Midbrain (tissue), 1 donor: ENCODE measurements at regions not wholly inside any gene's neighbourhood (a gene's known extent, or its start where the extent isn't known, plus 50 kb on each side); places are given as distances from the start of the nearest gene placed in this dataset.

ENCODE experiments used
- DNase-seq: peaks from one replicate; lab custom pipeline; 2025; lab: John Stamatoyannopoulos, UW

- DNase-seq: no peak
These were observed 192.6 kb upstream of the NAV2 start for GRCh38 chr11:19519912-19520641.

DNA sequence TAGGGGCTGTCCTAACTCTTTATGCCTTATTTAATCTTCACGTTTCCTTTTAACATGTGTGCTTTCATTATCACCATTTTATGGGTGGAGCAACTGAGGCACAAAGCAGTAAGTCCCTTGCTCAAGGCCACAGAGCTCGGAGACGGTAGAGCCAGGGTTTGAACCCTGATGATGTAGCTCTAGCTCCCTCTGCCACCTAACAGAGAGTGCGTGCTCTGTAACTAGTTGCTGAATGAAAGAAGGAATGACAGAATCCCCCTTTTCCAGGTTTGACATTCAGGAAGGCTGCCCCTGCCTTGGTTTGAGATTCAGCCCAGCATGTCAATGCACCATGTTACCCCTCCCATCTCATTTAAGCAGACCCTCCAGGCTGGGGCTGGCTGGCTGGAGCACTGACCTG, 193.3 kb upstream of the NAV2 start:
- DNase-seq: no peak

- no peak for DNase-seq
These were observed 199.4 kb upstream of the NAV2 start for GRCh38 chr11:19513253-19513652.

- DNase-seq: no peak
These were observed 200.0 kb upstream of the NAV2 start for GRCh38 chr11:19512618-19513017.

- peak; percentile 75 for DNase-seq
These were observed 201.0 kb upstream of the NAV2 start for GRCh38 chr11:19511413-19512183.

DNA sequence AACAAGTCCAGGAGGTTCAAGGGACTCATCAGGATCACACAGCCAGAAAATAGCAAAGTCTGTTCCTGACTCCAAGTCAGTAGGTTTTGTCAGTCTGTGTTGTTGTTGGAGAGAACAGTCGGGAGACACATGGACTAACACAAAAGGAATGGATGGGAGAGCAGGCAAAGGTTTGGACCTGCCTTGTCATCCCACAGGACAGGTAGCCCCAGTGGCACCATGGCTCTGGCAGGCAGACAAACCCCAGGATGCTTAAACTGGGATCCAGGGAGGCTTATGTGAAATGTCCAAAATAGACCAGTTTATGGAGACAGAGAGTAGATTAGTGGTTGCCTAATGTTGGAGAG, 201.6 kb upstream of the NAV2 start:
- DNase-seq: no peak

GRCh38 chr11:19510468-19510867, 202.2 kb upstream of the NAV2 start:
- DNase-seq: no peak

DNA sequence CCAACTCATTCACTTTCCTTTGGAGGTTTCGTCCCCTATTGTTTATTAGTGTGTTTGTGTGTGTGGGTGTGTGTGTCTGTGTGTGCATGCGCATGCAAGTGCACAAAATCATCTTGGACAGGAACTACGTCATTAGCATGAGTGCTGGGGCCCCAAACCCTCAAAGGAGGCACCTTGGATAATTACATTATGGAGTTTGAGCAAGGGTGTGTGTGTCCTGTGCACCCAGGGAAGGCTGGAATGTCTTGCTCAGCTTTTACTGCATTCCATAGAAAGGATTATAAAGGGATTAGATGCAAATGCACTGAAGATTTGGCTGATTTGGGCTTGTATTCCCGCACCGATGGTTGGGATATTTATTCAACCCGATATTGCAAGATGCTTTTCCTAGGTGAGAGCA, 203.4 kb upstream of the NAV2 start:
- DNase-seq: no peak

DNA sequence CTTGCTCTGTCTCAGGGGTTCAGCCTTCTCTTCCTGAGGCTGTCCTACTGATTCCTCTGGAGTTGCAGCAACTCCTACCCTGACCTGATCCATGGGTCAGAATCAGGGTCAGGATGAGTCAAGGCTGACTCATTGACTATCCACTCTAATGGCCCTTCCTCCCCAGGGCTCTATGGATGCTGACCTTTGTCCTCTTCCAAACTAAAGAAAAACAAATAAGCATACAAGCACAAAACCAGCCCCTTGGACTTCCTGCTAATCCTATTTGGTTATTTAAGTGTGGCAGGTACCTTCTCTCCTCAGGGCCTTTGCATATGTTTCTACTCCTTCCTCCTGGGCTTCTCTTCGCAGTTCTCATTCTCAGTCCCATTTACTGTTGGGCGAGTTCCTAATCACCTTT, 204.5 kb upstream of the NAV2 start:
- DNase-seq: no peak

- DNase-seq: no peak
These were observed 205.7 kb upstream of the NAV2 start for GRCh38 chr11:19506816-19507486.

GRCh38 chr11:19502691-19503253, 209.9 kb upstream of the NAV2 start:
- no peak for DNase-seq

DNA sequence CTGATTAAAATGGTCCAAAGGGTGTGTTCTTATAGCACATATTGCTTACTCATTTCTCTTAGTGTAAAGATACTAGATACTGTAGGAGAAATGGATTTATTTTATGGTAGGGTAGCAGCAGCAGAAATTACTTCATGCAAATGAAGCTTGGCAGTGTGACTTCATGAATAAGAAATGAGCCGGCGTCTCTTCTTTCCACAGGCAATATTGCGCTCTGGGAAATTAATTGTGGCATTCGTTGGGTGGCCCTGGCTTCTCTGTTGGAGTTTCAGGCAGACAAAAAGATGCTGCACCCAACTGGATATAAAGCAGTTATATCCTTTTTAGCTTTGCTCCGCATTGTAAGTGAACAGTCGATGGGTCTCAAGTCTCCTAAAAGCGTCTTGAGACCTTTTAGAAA, 211.0 kb upstream of the NAV2 start:
- no peak for DNase-seq

DNA sequence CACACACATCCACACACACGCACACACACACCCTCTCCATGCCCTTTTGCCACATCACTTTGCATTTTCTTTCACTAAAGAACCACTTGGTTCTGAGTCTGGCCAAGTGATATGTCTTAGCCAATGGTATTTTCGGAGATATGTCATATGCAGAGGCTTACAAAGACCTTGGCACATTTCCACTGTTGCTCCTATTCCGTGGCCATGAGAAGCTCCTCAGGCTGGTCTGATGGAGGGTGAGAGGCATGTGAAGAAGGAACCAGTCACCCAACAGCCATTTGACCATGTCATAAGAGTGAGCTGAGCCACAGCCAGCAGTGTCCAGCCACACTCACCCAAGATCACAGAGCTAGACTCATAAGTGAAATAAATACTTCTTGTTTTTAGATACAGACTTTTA, 212.6 kb upstream of the NAV2 start:
- DNase-seq: no peak

DNA sequence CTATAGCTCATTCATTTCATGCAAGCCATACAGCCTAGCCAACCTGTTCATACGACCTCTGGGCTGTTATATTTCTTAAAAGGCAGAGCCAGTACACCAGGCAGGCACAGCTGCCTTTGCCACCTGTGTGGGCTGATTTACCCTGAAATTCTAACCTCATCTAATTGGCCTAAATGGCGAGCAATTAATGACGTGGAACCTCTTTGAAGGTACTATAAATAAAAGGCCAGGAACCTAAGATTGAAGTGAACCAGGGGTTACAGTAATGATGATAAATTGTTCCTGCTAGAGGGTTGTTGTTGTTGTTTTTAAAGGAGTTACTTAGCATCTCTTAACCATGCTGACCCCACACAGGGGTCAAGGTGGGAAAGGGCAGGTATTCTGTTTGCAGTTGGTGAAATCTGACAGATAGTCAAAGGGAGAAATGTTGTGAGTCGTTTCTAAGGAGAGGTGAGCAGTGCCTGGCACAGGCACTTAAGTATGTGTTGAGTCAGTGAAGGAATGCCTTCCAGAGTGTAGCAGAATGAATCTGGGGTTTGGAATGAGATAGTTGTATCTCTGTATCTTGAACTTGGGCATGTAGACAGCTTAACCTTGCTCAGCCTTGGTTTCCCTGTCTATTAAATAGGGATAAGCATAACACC, 213.5 kb upstream of the NAV2 start:
- no peak for DNase-seq

DNA sequence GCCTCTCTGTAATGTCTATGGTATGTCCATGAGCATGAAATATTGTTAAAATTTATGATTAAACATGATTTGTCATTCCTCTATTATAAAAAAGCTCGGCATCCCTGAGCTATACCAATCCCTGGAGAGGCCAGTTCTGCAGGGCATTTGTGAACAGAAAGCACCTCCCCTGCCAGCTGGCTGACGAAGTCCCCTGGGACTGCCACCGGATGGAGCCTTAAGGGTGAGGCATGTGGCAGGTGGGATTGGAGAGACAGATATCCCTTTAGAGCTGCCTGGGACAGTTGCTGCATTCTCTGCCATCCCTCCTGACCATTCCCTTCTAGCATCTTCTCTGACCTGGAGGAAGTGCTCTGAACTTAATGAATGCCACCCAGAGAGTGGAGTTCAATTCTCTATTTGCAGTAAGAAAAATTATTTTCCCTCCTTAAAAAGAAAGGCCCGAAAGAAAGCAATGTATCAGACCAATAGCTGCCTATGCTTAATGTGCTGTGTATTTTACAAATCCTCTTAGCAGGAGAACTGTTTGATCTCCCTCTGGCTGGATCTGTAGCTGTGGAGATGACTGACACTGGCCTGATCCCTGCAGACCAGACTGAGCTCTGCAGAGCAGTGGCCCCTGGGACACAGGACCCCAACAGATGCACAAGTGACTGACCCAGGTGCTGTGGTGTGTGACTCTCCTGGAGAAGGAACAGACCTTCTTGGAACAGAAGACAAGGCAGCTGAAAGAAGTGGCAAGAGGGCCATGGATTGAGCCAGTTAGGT, 219.0 kb upstream of the NAV2 start:
- no peak for DNase-seq

- no peak for DNase-seq
These were observed 230.1 kb upstream of the NAV2 start for GRCh38 chr11:19482319-19483100.

- no peak for DNase-seq
These were observed 232.1 kb upstream of the NAV2 start for GRCh38 chr11:19480540-19480939.

- DNase-seq: no peak
These were observed 233.7 kb upstream of the NAV2 start for GRCh38 chr11:19478891-19479290.

DNA sequence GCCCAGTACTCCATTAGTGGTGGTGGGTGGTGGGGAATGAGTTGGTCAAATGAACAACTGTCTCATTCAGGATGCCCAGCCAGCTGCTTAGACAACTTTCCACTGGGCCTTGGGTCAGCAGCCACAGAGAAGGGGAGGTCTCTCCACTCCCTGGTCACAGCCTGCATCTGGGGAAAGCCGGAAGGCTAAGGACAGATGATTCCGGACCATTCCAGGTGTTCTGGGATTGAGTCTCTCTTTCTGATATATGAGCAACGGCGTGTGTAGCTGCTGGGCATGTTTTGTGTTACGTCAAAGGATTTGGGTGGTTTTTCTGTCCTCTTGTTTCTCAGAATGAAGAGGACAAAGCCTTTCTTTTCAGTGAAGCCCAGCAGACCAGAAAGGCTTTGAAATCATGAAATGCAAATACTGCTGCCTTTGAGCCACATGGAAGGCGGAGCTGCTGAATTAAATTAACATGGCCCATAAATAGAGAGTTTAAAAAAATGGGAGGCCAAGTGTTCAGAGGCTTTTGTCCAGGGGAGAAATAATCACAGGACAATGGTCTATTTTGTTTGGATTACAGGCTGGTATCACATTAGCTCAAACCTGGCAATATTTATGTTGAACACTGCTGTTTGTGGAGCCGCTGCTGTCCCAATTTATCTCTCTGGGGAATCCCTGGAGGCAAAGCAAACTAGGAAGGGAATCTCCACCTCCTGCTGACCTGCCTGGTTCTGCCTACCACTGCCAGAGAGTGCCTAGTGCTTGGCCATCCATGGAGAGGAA, 234.4 kb upstream of the E2F8 start:
- DNase-seq: peak; percentile 90

DNA sequence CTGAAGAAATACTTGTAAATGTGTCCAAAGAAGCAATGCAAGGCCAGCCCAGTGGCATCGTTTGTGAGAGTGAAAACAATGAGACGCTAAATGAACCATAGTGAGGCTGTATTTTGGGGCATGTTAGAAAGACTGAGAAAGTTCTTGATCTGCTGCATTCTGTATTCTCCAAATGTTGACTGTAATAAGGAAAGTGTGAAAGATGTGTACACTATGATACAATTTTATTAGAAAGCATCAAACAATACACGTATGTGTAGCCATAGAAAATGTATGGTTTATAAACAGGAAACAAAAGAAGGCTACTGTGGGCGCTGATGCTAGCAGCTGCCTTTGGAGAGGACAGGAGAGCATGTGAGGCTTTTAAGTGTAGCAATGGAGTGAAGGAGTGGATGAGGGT, 233.5 kb upstream of the E2F8 start:
- DNase-seq: peak; percentile 32
